ENCODE measurements at regions not wholly inside any gene's neighbourhood (a gene's known extent, or its start where the extent isn't known, plus 50 kb on each side); places are given as distances from the start of the nearest gene placed in this dataset.

DNA sequence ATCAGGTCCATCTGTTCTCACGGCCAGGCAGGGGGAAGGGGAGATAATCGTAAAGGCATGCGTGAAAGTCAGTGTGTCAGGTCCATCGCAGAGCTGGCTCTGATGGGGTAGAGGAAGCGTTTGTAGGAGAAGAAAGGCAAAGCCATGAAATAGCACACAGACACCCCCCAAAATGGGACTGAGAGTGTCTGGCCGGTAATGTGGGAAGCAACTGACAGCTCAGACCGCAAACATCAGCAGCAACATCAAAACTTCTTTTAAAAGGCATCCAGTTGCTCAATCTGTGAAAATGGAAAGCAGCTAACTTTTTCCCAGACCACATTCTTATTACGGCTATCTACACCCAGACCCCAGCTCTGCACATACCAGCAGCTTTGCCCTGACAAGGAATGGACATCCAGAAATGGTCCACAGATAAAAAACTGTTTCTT, 232.6 kb downstream of the EN1 start:
- TF ChIP-seq POLR2A (IDR thresholded peaks at IDR 0.05; ENCODE audit: low read depth), result no peak
- TF ChIP-seq, protein P1, sequence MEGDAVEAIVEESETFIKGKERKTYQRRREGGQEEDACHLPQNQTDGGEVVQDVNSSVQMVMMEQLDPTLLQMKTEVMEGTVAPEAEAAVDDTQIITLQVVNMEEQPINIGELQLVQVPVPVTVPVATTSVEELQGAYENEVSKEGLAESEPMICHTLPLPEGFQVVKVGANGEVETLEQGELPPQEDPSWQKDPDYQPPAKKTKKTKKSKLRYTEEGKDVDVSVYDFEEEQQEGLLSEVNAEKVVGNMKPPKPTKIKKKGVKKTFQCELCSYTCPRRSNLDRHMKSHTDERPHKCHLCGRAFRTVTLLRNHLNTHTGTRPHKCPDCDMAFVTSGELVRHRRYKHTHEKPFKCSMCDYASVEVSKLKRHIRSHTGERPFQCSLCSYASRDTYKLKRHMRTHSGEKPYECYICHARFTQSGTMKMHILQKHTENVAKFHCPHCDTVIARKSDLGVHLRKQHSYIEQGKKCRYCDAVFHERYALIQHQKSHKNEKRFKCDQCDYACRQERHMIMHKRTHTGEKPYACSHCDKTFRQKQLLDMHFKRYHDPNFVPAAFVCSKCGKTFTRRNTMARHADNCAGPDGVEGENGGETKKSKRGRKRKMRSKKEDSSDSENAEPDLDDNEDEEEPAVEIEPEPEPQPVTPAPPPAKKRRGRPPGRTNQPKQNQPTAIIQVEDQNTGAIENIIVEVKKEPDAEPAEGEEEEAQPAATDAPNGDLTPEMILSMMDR (IDR thresholded peaks at IDR 0.05), result no peak
- TF ChIP-seq POLR2AphosphoS5 (IDR thresholded peaks at IDR 0.05), result no peak
- TF ChIP-seq EP300 (IDR thresholded peaks at IDR 0.05), result no peak

All from esophagus muscularis mucosa (tissue), 4 donors.